HG03460 (cell line): ENCODE measurements at regions not wholly inside any gene's neighbourhood (a gene's known extent, or its start where the extent isn't known, plus 50 kb on each side); places are given as distances from the start of the nearest gene placed in this dataset.

Source experiments
- ATAC-seq: cut with Tn5 transposase; IDR thresholded peaks from one replicate; pipeline ENCODE4 v1.9.1; 2021; ENCODE audit not compliant: unreplicated experiment

- ATAC-seq: no peak
Measured at GRCh38 chr11:70854901-70855556, 397.3 kb downstream of the SHANK2 start.

GRCh38 chr11:70857894-70858293 is 394.5 kb downstream of the SHANK2 start:
- no peak for ATAC-seq

DNA sequence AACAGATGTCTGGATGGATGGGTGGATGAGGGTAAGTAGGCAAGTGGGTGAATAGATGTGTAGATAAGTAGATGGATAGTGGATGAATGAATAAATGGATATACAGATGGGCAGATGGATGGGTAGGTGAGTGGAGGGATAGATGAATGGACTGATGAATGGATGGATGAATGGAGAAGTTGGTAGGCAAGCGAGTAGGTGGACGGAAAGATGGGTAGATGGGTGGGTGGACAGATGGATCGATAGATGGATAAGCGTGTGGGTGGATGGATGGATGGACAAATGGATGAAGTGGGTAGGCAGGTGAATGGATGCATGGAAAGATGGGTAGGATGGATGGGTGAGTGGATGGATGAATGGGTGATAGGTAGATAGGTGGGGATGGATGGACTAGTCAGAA is 393.2 kb downstream of the SHANK2 start:
- ATAC-seq: no peak

GRCh38 chr11:70860888-70861287 is 391.5 kb downstream of the SHANK2 start:
- no peak for ATAC-seq

DNA sequence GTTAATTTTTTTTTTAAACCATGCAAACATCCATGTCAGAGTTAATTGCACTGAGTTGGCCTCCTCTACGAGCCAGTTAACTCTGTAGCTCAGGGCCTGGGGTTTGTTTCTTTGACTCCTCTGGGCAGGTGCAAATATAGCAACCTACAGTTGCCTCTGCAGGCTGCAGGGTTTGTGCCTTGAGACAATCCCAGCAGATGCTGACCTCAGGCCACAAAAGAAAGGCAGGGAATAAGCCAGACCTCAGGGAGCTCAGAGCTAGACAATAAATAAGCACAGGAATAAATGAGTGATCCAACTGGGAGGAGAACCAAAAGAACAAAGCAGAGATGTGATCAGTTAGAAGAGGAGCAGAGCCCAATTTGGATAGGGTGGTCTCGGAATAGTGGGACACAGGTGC is 390.8 kb downstream of the SHANK2 start:
- ATAC-seq: no peak

- ATAC-seq: no peak
Measured at GRCh38 chr11:70862093-70862492, 390.3 kb downstream of the SHANK2 start.

- no peak for ATAC-seq
Measured at GRCh38 chr11:70863186-70863585, 389.2 kb downstream of the SHANK2 start.

- no peak for ATAC-seq
Measured at GRCh38 chr11:70863993-70864392, 388.4 kb downstream of the SHANK2 start.

DNA sequence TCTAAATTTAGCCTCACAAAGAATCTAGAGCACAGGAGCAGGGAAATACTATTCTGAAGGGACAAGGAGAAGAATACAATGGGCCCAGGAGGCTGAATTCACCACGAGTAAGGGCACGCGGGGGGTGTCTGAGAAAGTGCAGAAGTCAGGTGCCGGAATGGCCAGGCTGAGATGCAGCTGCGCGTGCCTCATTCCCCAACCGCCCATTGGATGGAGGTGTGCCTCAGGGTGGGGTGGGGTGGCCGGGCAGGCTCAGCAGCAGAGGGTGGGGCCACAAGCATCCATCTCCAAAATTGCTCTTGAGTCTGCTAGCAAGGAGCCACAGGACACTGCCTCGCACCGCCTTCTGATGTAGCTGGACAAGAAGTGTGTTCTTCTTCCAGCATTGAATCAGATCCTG is 387.0 kb downstream of the SHANK2 start:
- no peak for ATAC-seq

- no peak for ATAC-seq
Measured at GRCh38 chr11:70866834-70867233, 385.5 kb downstream of the SHANK2 start.

DNA sequence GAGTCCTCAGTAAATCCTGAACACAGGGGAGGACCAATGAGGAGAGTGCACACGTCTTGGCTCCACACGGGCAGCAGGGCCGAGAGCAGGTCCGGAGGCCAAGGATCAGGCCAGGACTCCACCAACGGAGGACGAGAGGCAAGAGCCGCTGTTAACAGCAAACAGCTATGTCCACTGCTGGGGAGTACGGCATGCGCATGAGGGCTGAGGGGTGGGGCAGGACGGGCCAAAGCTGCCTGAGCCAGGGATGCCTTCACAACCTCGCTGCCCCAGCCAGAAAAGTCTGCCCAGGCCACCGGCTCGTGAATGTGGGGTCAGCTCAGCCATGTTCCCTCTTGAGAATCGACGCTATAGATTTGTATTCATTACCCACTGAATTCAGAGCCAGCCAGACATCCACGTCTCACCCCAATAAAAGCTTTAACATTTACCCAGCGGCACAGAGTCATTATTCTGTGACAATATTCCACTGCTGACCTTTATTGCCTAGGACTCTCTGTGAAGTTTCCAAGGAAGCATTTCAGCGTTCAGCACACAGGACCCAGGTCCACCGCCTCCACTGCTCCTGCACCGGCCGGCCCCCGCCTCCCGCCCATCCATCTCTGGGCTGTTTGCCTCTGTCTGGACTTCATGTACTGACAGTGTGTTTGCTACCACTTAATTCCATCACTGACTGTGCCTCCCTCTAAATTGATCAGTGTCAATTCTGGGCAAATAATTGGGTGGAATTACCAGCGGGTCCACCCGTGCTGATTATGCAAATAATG is 384.9 kb downstream of the SHANK2 start:
- no peak for ATAC-seq

DNA sequence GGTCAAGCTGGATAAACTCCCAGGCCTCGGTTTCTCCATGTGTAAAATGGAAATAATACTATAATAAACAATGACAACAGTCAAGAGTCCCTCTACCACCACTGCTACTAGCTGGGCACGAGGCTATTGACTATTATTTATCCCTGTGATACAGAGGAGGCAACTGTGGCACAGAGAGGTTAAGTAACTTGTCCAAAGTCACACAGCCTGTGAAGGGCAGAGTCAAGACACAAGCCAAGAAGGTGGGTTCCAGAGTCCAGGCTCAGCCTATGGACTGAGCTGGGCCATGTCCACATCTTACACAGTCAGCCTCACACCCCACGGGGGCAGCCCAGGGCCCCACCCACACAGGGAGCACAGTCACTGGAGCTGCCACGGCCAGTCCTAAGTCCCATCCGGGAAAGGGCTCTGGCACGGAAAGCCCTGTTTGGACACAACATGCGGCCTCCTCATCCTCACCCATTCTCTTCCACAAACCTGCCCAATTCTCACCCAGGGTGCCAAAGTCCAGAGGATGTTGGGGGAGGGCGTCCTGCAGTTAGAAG is 384.0 kb downstream of the SHANK2 start:
- ATAC-seq: no peak

DNA sequence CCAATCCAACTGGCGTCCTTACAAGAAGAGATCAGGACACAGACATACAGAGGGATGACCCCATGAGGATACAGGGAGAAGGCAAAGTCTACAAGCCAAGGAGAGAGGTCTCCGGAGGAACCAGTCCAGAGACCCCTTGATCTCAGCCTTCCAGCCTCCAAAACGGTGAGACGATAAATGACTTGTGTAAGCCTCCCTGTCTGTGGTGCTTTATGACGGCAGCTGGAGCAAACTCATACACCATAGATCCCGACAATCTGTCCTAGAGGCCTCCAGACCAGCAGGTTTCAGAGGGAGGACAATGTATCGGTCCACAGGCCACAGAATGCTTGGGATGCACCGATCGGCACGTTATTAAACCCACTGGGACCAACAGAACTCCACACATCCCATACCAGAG is 383.3 kb downstream of the SHANK2 start:
- no peak for ATAC-seq

GRCh38 chr11:70871881-70872280 is 380.5 kb downstream of the SHANK2 start:
- ATAC-seq: no peak

DNA sequence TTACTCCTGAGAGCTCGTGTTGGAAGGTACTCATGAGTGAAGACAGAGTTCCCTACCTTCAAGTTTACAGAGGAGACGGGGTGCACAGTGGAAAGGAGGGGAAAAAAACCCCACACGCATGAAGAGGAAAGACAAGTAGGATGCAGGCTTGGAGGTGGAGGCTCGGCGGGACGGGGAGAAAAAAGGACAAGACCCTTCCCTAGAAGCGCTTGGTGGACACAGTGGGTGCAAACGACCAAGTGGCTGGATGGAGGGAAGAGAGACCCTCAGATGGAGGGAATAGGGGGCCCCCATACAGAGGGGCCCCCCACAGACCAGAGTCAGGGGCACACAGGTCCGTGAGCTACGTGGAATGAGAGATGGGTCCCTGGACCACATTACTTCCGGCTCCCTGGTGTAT is 380.1 kb downstream of the SHANK2 start:
- no peak for ATAC-seq

DNA sequence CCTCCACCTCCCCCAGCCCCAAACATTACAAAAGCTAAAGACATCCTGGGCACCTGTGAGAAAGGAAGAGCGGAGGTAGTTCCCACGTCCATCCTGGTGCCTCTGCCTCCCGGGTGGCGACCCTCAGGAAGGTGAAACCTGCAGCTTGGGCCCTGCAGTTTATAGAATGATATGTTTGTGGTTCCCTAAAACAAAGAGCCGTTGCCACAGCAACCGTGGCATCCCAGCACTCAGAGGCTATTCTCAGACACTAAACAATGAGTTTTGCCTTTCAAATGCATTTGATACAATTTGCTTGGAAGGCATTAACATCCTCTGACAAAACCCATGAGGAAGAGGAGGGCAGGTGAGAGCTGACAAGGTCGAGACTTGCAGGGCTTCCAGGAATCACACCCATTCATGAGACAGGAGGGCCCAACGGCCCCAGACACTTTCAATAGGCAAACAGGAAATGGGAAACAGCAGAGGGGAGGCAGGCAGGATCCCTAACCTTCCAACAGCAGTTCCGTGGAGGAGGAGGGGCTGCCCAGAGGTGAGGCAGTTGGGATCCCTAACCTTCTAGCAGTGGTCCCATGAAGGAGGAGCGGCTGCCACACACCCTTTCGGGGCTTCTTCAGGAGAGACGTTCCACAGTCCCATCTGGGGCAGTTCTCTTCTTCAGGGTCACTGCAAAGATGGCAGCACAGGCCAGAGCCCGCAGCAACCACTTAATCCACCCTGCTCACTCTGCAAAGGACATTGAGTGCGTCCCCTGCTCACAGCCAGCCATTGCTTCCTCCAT is 379.2 kb downstream of the SHANK2 start:
- no peak for ATAC-seq

- ATAC-seq: no peak
Measured at GRCh38 chr11:70873736-70874412, 378.5 kb downstream of the SHANK2 start.

GRCh38 chr11:70876685-70877084 is 375.7 kb downstream of the SHANK2 start:
- no peak for ATAC-seq

- no peak for ATAC-seq
Measured at GRCh38 chr11:70877151-70877550, 375.2 kb downstream of the SHANK2 start.

GRCh38 chr11:70878366-70878765 is 374.0 kb downstream of the SHANK2 start:
- ATAC-seq: no peak
